ENCODE measurements at regions not wholly inside any gene's neighbourhood (a gene's known extent, or its start where the extent isn't known, plus 50 kb on each side); places are given as distances from the start of the nearest gene placed in this dataset.

DNA sequence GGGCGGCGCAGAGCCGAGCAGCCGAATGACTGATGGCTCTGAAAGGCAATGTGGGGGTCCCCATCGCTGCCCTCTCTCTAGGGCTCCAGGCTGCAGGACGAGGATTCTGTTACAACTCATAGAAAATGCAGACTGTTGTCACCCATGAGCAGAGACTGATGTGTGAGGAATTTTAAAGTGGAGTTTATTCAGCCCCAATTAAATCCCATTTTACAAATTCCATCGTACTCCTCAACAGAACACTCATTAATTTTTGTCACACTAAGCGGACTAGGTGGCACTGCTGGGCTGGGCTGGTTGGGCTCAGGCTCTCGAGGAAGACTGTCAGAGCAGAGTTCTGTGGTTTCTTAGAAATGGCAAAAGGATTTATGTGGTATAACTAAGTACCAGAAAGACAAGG lies 102.6 kb upstream of the SPON1 start:
- H4K5ac ChIP-seq (ENCODE audit: insufficient read length, low read depth, low read length): no peak overlapping the region
- H3K23me2 ChIP-seq (ENCODE audit: insufficient read length, low read depth, low read length, poor library complexity, severe bottlenecking): no peaks in the 10 kb centered on the region
- no peak overlapping the region for H2BK12ac ChIP-seq (ENCODE audit: insufficient read length, low read depth, low read length)
- H3K36me3 Mint-ChIP-seq (ENCODE audit: insufficient read depth in 1 of 3, low read depth in 3 of 3): no peaks in the 10 kb centered on the region
- no peak overlapping the region for H3K23ac ChIP-seq (ENCODE audit: insufficient read length, low read depth, low read length)
- no peaks in the 10 kb centered on the region for H3K79me1 ChIP-seq (ENCODE audit: insufficient read depth, low read depth, low read length, poor library complexity, severe bottlenecking)
- H3K9ac ChIP-seq (ENCODE audit: extremely low read depth, insufficient read length, low read length): no peak overlapping the region
- no peak overlapping the region for H4K91ac ChIP-seq (ENCODE audit: insufficient read length, low read depth, low read length)
- no peak overlapping the region for H3K27ac ChIP-seq (ENCODE audit: insufficient read length, low read depth, low read length)
- no peak overlapping the region for H3K14ac ChIP-seq (ENCODE audit: insufficient read depth, low read length)
- no peak overlapping the region for H3K4ac ChIP-seq (ENCODE audit: low read depth, low read length)
- no peaks in the 10 kb centered on the region for H3K27me3 ChIP-seq (ENCODE audit: insufficient read depth, low read length)
- H2BK5ac ChIP-seq (ENCODE audit: insufficient read length, low read length): no peak overlapping the region
- no CpG with 5 or more reads among the region's 9 CpGs for WGBS (ENCODE audit: extremely low coverage, insufficient read length, low lambda C conversion rate)
- H3K79me2 ChIP-seq (ENCODE audit: insufficient read depth, low read length): no peaks in the 10 kb centered on the region
- DNase-seq: no peak
- H3K27me3 Mint-ChIP-seq (ENCODE audit: low read depth): no peaks in the 10 kb centered on the region
- H3K4me1 Mint-ChIP-seq: peaks cover 0 to 9% of the 10 kb centered on the region in 2 experiments; a peak in 2 of 4 replicates
- TF ChIP-seq, protein P1, sequence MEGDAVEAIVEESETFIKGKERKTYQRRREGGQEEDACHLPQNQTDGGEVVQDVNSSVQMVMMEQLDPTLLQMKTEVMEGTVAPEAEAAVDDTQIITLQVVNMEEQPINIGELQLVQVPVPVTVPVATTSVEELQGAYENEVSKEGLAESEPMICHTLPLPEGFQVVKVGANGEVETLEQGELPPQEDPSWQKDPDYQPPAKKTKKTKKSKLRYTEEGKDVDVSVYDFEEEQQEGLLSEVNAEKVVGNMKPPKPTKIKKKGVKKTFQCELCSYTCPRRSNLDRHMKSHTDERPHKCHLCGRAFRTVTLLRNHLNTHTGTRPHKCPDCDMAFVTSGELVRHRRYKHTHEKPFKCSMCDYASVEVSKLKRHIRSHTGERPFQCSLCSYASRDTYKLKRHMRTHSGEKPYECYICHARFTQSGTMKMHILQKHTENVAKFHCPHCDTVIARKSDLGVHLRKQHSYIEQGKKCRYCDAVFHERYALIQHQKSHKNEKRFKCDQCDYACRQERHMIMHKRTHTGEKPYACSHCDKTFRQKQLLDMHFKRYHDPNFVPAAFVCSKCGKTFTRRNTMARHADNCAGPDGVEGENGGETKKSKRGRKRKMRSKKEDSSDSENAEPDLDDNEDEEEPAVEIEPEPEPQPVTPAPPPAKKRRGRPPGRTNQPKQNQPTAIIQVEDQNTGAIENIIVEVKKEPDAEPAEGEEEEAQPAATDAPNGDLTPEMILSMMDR (conservative IDR thresholded peaks at IDR 0.05): no peak
- H2AFZ ChIP-seq (ENCODE audit: low read length): no peak overlapping the region
- H2BK15ac ChIP-seq (ENCODE audit: low read depth, low read length): no peak overlapping the region
- no peak overlapping the region for H3K27ac Mint-ChIP-seq
- no peak overlapping the region for H3K4me3 Mint-ChIP-seq
- H3K9me3 Mint-ChIP-seq: no peaks in the 10 kb centered on the region
- no peaks in the 10 kb centered on the region for H3K9me3 ChIP-seq (ENCODE audit: control insufficient read depth, low read depth, low read length)
- H4K20me1 ChIP-seq (ENCODE audit: control insufficient read depth, insufficient read depth, insufficient read length): no peaks in the 10 kb centered on the region
- H4K8ac ChIP-seq (replicated peaks; ENCODE audit: insufficient read length, low read depth, low read length): no peak overlapping the region
- H2BK20ac ChIP-seq (ENCODE audit: low read depth, low read length, poor library complexity, severe bottlenecking): no peak overlapping the region
- H2AK5ac ChIP-seq (ENCODE audit: insufficient read length, low read length): no peak overlapping the region
- H3K4me2 ChIP-seq (ENCODE audit: insufficient read depth, insufficient read length, low read length): no peak overlapping the region
- no peak overlapping the region for H3K56ac ChIP-seq (ENCODE audit: insufficient read length, low read depth, low read length)
- H3T11ph ChIP-seq (ENCODE audit: low read length): no peak overlapping the region
- H3K4me1 ChIP-seq (ENCODE audit: insufficient read depth, low read length): no peaks in the 10 kb centered on the region
- H2BK120ac ChIP-seq (ENCODE audit: low read depth, low read length, poor library complexity, severe bottlenecking): no peak overlapping the region
- no peak overlapping the region for H3K18ac ChIP-seq (ENCODE audit: insufficient read length, low read depth, low read length)

Measured in H9 (cell line).